ENCODE measurements at regions not wholly inside any gene's neighbourhood (a gene's known extent, or its start where the extent isn't known, plus 50 kb on each side); places are given as distances from the start of the nearest gene placed in this dataset.
"Not testable (repeated sequence)": the region's sequence is repeated elsewhere in the genome, so short reads cannot be mapped to it uniquely, and the experiment has no call there.

- TF ChIP-seq CTCF (IDR thresholded peaks at IDR 0.05; ENCODE audit: control insufficient read depth, extremely low read depth, insufficient read depth) = no peak
- H3K4me3 ChIP-seq (ENCODE audit: low read depth, low read length) = no peak overlapping the region
- no peak for DNase-seq (ENCODE audit: low read depth)
Observed at GRCh38 chr7:25738528-25738927, 413.5 kb upstream of the NFE2L3 start.

- no peak for DNase-seq (ENCODE audit: low read depth)
- no peak overlapping the region for H3K4me3 ChIP-seq (ENCODE audit: low read depth, low read length)
- no peak for TF ChIP-seq CTCF (IDR thresholded peaks at IDR 0.05; ENCODE audit: control insufficient read depth, extremely low read depth, insufficient read depth)
Observed at GRCh38 chr7:25739143-25739542, 412.9 kb upstream of the NFE2L3 start.

GRCh38 chr7:25742316-25742715 is 409.7 kb upstream of the NFE2L3 start:
- H3K4me3 ChIP-seq (ENCODE audit: low read depth, low read length) = no peak overlapping the region
- no peak for TF ChIP-seq CTCF (IDR thresholded peaks at IDR 0.05; ENCODE audit: control insufficient read depth, extremely low read depth, insufficient read depth)
- DNase-seq (ENCODE audit: low read depth) = no peak

GRCh38 chr7:25743670-25744451 is 408.1 kb upstream of the NFE2L3 start:
- DNase-seq (ENCODE audit: low read depth); H3K4me3 ChIP-seq (ENCODE audit: low read depth, low read length): not testable (repeated sequence)

GRCh38 chr7:25750744-25751508 is 401.1 kb upstream of the NFE2L3 start:
- TF ChIP-seq CTCF (IDR thresholded peaks at IDR 0.05; ENCODE audit: control insufficient read depth, extremely low read depth, insufficient read depth) = no peak
- no peak overlapping the region for H3K4me3 ChIP-seq (ENCODE audit: low read depth, low read length)
- no peak for DNase-seq (ENCODE audit: low read depth)

- no peak overlapping the region for H3K4me3 ChIP-seq (ENCODE audit: low read depth, low read length)
- TF ChIP-seq CTCF (IDR thresholded peaks at IDR 0.05; ENCODE audit: control insufficient read depth, extremely low read depth, insufficient read depth) = no peak
- DNase-seq (ENCODE audit: low read depth) = no peak
Observed at GRCh38 chr7:25752154-25752553, 399.8 kb upstream of the NFE2L3 start.

- no peak for DNase-seq (ENCODE audit: low read depth)
- TF ChIP-seq CTCF (IDR thresholded peaks at IDR 0.05; ENCODE audit: control insufficient read depth, extremely low read depth, insufficient read depth) = no peak
Observed at GRCh38 chr7:25752967-25753791, 398.8 kb upstream of the NFE2L3 start.

More at GRCh38 chr7:25752967-25753791, 398.8 kb upstream of the NFE2L3 start:
- no peak overlapping the region for H3K4me3 ChIP-seq (ENCODE audit: low read depth, low read length)

Data from LNCaP clone FGC (cell line).